HG02981 (cell line): ENCODE measurements at regions not wholly inside any gene's neighbourhood (a gene's known extent, or its start where the extent isn't known, plus 50 kb on each side); places are given as distances from the start of the nearest gene placed in this dataset.

Experiments
- ATAC-seq: cut with Tn5 transposase; IDR thresholded peaks from one replicate; pipeline ENCODE4 v1.9.1; 2021; ENCODE audit warnings: mild to moderate bottlenecking, moderate library complexity; ENCODE audit not compliant: unreplicated experiment

GRCh38 chr4:144202081-144202480 is 61.6 kb upstream of the GYPA start:
- no peak for ATAC-seq

- ATAC-seq: no peak
Measured at GRCh38 chr4:144203155-144203554, 62.6 kb upstream of the GYPA start.

- ATAC-seq: no peak
Measured at GRCh38 chr4:144204431-144204830, 63.9 kb upstream of the GYPA start.

DNA sequence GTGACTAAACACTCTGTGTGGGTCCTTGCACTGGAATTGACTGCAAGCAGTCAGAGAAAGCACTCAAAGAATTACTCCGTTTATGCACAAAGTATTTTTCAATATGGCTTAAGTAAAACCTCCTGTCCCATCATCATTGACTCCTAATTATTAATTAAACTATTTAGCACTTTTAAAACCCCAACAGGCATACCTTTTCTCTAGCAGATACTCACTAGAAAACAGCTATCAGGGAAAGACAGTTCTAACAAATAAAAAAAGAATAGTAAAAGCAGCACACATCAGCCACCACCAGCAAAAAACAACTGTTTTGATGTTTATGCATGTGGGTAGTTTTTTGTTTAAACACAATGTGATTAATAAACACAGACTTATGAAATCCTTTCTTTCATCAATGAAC is 66.2 kb upstream of the GYPA start:
- no peak for ATAC-seq

DNA sequence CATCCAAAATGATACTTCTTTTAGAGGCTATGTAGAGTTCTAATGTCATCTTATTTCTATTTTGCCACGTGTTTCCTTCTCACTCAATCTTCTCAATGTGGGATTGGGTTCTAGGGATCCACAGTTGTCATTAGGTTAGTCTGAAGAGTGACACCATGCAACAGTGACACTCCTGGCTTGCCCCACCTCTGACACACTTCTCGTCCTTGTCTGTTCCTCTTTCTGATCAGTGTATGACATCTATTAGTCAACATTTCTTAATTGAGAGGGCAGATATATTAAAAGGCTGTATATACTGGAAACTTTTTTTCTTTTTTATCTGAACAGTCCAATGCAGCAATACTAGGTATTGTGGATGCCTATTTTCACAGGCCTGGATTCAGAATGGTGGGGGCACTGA is 67.6 kb upstream of the GYPA start:
- no peak for ATAC-seq

DNA sequence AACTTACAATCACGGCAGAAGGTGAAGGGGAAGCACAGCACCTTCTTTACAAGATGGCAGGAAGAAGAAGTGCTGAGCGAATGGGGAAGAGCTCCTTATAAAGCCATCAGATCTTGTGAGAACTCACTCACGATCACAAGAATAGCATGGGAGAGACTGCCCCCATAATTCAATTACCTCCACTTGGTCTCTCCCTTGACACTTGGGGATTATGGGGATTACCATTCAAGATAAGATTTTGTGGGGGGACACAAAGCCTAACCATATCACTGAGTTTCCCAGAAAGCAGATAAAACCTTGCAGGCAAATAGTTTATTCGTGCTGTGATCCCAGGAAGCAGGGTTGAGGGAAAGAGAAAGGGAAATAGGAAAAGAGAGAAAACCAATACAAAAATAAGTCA is 69.0 kb upstream of the GYPA start:
- no peak for ATAC-seq

DNA sequence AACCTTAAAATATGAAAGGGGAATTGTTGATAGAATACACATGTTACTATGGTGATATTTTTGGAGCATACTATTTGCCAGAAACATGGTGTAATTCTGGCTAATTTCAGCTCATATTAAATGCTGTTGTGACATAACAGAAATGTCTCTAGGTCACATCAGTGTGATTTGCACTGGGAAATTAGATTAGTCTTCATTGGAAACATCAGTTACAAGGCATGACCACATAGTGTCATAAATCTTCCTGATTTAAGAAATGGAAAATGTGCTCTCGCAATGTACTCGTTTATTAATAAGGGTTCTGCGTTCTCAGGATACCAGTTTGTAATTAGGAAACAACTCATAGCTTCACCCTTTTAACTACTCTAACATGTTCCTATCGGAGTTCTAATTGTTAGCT is 72.9 kb upstream of the GYPA start:
- ATAC-seq: no peak

DNA sequence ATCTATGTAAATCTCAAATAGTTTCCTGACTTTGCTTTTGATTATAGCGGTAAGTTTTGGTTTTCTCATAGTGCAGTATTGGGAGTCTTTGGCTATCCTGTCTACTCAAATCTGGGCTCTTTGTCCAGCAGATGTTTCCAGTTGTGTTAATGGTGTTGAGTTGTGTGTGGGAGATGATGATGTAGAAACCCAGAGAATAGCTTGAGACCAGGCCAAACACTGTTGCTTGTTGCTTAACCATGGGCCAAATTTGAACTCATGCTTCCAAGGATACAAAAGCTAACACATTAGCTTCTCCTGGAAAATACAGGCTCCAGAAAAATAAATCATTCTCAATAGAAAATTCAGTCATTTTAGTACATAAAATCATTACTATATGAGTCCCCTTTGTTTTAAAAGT is 82.6 kb upstream of the GYPA start:
- ATAC-seq: no peak

DNA sequence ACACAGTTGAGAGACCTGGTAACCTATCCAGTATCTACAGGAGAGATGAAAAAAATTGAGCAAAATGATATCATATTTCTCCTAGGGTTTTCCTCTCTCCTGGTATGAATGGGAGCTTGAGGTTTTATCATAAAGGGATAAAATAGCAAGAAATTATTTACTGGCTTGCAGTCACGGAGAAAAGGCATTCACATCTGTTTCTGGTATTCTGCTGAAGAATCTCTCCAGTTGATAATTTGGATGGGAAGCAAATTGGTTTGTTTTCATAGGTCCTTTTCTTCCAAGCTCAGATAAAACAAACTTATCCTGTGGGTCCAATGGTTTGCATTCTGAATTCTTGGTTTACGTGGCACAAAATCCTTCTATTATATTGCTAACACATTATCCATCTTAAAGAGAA is 83.1 kb upstream of the GYPA start:
- no peak for ATAC-seq

- no peak for ATAC-seq
Measured at GRCh38 chr4:144259285-144259684, 118.8 kb upstream of the GYPA start.

GRCh38 chr4:144267084-144267483 is 126.6 kb upstream of the GYPA start:
- no peak for ATAC-seq

GRCh38 chr4:144280688-144281087 is 140.2 kb upstream of the GYPA start:
- no peak for ATAC-seq

- ATAC-seq: no peak
Measured at GRCh38 chr4:144283526-144283925, 143.0 kb upstream of the GYPA start.

GRCh38 chr4:144284026-144284425 is 143.5 kb upstream of the GYPA start:
- ATAC-seq: no peak

DNA sequence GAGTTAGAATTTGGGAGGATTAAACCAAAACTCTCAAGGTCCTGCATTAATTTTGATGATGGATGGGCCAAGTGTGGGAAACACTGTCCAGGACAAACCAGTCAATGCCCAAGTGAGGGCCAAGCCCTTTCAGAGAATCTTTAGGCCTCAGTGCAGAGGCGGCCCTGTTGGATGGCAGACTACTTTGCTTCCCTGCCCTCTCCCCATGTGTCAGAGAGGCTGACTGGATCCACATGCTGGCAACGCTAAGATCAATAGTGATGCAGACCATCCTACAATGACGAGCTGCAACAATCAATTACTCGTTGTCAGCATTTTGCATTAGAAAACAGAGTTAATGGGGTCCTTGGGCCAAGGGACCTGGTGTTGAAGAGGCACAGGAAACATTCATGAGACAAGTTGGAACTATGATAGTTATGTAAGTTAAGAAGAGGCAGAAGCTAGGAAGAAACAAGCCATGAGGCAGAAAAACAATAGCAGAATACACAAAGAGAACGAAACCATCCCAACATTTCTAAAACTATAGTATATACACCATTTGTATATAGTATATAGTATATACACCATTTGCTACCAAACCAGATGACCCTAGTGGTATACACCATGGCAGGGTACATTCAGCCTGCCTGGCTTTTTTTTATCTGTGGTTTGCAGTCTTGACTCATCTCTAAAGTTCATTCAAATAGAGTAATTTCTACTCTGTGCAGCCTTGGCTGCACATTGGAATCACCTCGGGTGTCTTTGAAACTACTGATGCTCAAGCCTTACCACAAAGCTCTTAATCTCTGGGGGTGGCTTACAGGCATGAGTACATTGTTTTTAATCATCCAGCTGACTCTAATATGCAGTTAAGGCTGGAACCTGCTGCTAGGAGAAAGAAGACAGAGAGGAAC is 147.7 kb upstream of the GYPA start:
- ATAC-seq: peak; percentile 87

DNA sequence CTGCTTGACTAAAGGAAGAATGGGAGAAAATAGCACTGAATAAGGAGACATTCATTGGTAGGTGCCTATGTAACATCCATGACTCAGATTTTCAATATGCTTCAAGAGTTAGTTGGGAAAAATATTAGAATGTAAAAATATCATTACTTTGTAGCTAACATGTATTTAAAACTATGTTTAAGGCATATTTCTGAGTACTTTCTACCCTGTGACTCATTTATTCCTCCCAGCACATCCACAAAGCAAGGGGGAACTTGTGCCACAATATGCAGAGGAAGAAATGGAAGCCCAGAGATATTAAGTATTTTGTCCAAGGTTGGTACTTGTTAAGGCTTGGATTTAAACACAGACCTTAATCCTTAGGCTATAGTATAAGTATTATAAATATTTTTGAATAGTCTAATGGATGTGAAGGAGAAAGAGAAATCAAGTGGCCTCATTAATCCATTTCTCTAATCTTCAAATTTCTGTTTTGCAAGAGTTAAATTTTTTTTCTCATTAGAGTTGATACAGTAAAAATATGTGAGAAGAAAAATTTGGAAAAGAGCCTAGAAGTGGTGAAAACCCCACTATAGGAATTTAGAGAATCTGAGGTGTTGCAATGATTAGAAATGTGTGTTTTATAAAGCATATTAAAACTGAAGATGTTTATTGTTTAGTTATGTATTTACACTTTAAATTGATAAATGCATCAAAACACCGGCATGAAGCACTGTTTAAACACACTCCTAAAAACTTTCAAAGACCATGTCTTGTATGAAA is 149.3 kb upstream of the GYPA start:
- ATAC-seq: no peak

DNA sequence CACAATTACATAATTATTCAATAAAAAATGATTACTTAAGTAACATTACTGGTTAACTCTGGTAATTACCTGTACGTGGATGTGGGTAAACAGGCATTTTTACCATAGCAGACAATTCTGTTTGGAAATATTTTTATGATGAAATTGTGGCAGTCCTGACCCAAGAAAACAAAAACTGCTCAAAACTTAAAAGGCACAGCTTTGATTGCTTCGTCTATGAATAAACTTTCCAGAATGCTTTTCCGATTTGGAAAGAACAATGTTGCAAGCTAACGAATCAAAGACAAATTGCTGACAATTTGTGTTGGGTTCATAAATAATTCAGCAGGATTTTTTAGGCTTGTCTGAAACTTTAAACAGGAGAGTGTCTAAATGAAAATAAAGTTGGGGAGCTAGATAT is 150.6 kb upstream of the GYPA start:
- ATAC-seq: no peak

GRCh38 chr4:144294211-144294610 is 153.7 kb upstream of the GYPA start:
- no peak for ATAC-seq

DNA sequence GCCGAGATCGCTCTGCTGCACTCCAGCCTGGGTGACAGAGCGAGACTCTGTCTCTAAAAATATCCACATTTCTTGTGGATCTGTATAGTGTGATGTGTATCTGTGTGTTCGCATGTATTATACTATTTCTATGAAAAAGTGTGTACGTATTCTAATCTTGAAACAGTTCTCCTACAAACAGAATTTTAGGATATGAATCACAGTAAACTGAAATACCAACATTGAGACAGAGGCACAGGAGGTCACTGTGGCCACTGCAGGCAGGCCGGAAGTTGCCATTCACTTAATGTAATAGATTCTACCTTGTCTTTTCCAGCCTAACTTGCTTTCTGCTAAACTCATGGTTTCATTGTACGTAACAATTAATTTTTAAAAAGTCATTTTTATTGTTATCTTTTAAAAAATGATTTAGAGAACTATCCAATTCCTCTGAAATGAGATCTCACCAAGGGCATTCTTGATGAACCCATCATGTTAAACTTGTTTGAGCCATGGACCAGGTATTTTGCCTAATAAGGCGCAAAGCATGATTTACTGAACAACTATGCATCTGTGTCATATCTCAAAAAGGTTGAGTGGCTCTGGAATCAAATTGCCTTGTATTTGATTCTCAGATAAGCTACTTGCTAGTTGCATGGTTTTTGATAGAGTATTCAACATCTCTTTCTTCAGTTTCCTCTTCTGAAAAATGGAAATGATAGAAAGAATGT is 154.9 kb upstream of the GYPA start:
- ATAC-seq: no peak

- ATAC-seq: no peak
Measured at GRCh38 chr4:144296941-144297340, 156.4 kb upstream of the GYPA start.

DNA sequence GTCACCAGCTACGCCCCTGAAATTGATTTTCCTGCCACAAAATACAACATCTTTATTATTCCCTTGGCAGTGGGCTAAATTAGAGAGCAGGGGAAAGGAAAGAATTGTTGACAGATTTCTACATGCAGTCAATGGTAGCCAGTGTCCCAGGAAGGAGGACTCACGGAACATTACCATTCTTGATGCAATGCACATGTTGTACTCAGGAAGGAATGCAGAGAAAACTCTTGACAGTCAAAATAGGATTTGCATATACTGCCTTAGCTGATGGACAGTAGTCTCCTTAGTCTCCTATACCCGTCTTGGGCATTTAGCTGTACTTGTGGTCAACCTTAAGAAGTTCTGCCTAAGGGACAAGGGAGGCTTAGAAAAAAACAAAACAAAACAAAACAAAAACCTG is 158.0 kb upstream of the GYPA start:
- no peak for ATAC-seq

- ATAC-seq: no peak
Measured at GRCh38 chr4:144300616-144301015, 160.1 kb upstream of the GYPA start.
